H1 (cell line): ENCODE measurements at regions not wholly inside any gene's neighbourhood (a gene's known extent, or its start where the extent isn't known, plus 50 kb on each side); places are given as distances from the start of the nearest gene placed in this dataset.

ENCODE experiments used
- CTCF ChIA-PET: fragments of 300-600 bp; sonication (Branson Sonifier 250); formaldehyde crosslinking; loops from one replicate; lab custom pipeline; 2021; ENCODE audit not compliant: partially characterized antibody; lab: Charles Lee
- POLR2A ChIA-PET: fragments of 300-600 bp; sonication (Branson Sonifier 250); formaldehyde crosslinking; loops from one replicate; lab custom pipeline; 2021; ENCODE audit warnings: inconsistent platforms; ENCODE audit not compliant: partially characterized antibody; lab: Charles Lee
- DNase-seq, 2 experiments: peaks; one replicate each; pipeline versions ENCODE4 v3.0.0 to v3.0.0-alpha.2; 2010 to 2022; ENCODE audit warnings: low spot score in 2 of 2, low read depth in 1 of 2, mixed read lengths in 1 of 2
- FAIRE-seq: peaks from 2 replicates; lab custom pipeline; 2011; peaks lifted over from hg19 to GRCh38; lab: Jason Lieb, UNC
- H2AFZ ChIP-seq: 2 replicates; pipeline ENCODE4 v1.8.1; 2012; ENCODE audit warnings: low read length, inconsistent platforms
- H2AK5ac ChIP-seq: 2 replicates; pipeline ENCODE4 v1.6.1; 2013; ENCODE audit warnings: low read depth, low read length
- H2BK120ac ChIP-seq: replicated peaks from 2 replicates; pipeline ENCODE3; 2013; ENCODE audit warnings: low read depth, low read length, inconsistent platforms
- H2BK12ac ChIP-seq: 2 replicates; pipeline ENCODE4 v1.6.1; 2013; ENCODE audit warnings: low read depth, low read length
- H2BK15ac ChIP-seq: 2 replicates; pipeline ENCODE4 v1.6.1; 2013; ENCODE audit warnings: low read length
- H2BK20ac ChIP-seq: 2 replicates; pipeline ENCODE4 v1.6.1; 2013; ENCODE audit warnings: low read length
- H2BK5ac ChIP-seq: 2 replicates; pipeline ENCODE4 v1.6.1; 2013; ENCODE audit warnings: low read depth, low read length
- H3K14ac ChIP-seq: 2 replicates; pipeline ENCODE4 v1.6.1; 2013; ENCODE audit warnings: inconsistent platforms; ENCODE audit not compliant: insufficient read length
- H3K18ac ChIP-seq: 2 replicates; pipeline ENCODE4 v1.6.1; 2013; ENCODE audit warnings: low read length; ENCODE audit errors: extremely low read depth
- H3K23ac ChIP-seq: 2 replicates; pipeline ENCODE4 v1.6.1; 2013; ENCODE audit warnings: inconsistent platforms; ENCODE audit not compliant: insufficient read length
- H3K23me2 ChIP-seq: 2 replicates; pipeline ENCODE4 v1.6.1; 2013; ENCODE audit warnings: low read depth, low read length
- H3K27ac ChIP-seq: 2 replicates; pipeline ENCODE4 v1.6.1; 2011; ENCODE audit warnings: low read depth, low read length, inconsistent platforms
- H3K27me3 ChIP-seq, 4 experiments: replicated peaks in 1 of 4; 1 replicate in 1 of 4; 2 replicates in 3 of 4; pipeline versions ENCODE4 v1.6.1 to v1.8.1; 2011 to 2013; ENCODE audit warnings: low read length in 3 of 4, mild to moderate bottlenecking in 3 of 4, inconsistent platforms in 2 of 4, mixed read lengths in 2 of 4, moderate library complexity in 1 of 4; ENCODE audit not compliant: control insufficient read depth in 3 of 4, insufficient read depth in 3 of 4; ENCODE audit errors: extremely low read depth in 1 of 4
- H3K36me3 ChIP-seq, 4 experiments: 2 replicates each; pipeline versions ENCODE4 v1.6.1 to v1.8.1; 2011 to 2013; ENCODE audit warnings: mild to moderate bottlenecking in 4 of 4, low read length in 3 of 4, moderate library complexity in 2 of 4, control low read depth in 1 of 4, inconsistent platforms in 1 of 4; ENCODE audit not compliant: insufficient read depth in 4 of 4, control insufficient read depth in 2 of 4
- H3K4ac ChIP-seq: replicated peaks from 2 replicates; pipeline ENCODE3; 2013; ENCODE audit warnings: low read length, low read depth, mixed read lengths, inconsistent platforms; ENCODE audit not compliant: insufficient read length
- H3K4me1 ChIP-seq, 4 experiments: replicated peaks in 1 of 4; 1 replicate in 1 of 4; 2 replicates in 3 of 4; pipeline versions ENCODE4 v1.6.1 to v1.8.1; 2011 to 2013; ENCODE audit warnings: low read length in 3 of 4, inconsistent platforms in 2 of 4, mixed read lengths in 1 of 4; ENCODE audit not compliant: insufficient read depth in 4 of 4, control insufficient read depth in 3 of 4
- H3K4me2 ChIP-seq, 2 experiments: 2 replicates each; pipeline versions ENCODE4 v1.6.1 to v1.8.1; 2011 to 2013; ENCODE audit warnings: low read depth in 2 of 2, low read length in 2 of 2, control low read depth in 1 of 2, inconsistent platforms in 1 of 2, mild to moderate bottlenecking in 1 of 2; ENCODE audit not compliant: insufficient read depth in 1 of 2
- H3K4me3 ChIP-seq, 4 experiments: fragments of 200-600, 300-600 bp in 1 of 4; sonication (generic), shearing (Covaris generic), sonication (Bioruptor Twin) in 1 of 4; 2 replicates each; pipeline versions ENCODE4 v1.5.1 to v1.8.1; 2011 to 2016; ENCODE audit warnings: low read length in 4 of 4, low read depth in 3 of 4, control low read depth in 2 of 4, inconsistent platforms in 2 of 4, mild to moderate bottlenecking in 2 of 4, mixed read lengths in 1 of 4, moderate library complexity in 1 of 4; ENCODE audit not compliant: insufficient read depth in 2 of 4; ENCODE audit errors: extremely low read depth in 1 of 4
- H3K56ac ChIP-seq: replicated peaks from 2 replicates; pipeline ENCODE3; 2013; ENCODE audit warnings: low read depth, mild to moderate bottlenecking, mixed read lengths, low read length, inconsistent platforms; ENCODE audit not compliant: insufficient read length
- H3K79me1 ChIP-seq: 2 replicates; pipeline ENCODE4 v1.6.1; 2013; ENCODE audit warnings: low read depth, low read length, control low read depth
- H3K79me2 ChIP-seq, 2 experiments: 2 replicates each; pipeline versions ENCODE4 v1.6.1 to v1.8.1; 2012 to 2013; ENCODE audit warnings: low read length in 2 of 2, mild to moderate bottlenecking in 2 of 2, inconsistent platforms in 1 of 2; ENCODE audit not compliant: insufficient read depth in 2 of 2, control insufficient read depth in 1 of 2
- H3K9ac ChIP-seq, 4 experiments: replicated peaks in 1 of 4; 1 replicate in 1 of 4; 2 replicates in 3 of 4; pipeline versions ENCODE4 v1.6.1 to v1.8.1; 2011 to 2013; ENCODE audit warnings: low read depth in 3 of 4, low read length in 3 of 4, control low read depth in 2 of 4, mild to moderate bottlenecking in 2 of 4, moderate library complexity in 2 of 4, inconsistent platforms in 1 of 4; ENCODE audit errors: extremely low read depth in 1 of 4
- H3K9me3 ChIP-seq, 2 experiments: 2 replicates each; pipeline versions ENCODE4 v1.6.1 to v1.8.1; 2012 to 2013; ENCODE audit warnings: mild to moderate bottlenecking in 2 of 2, moderate library complexity in 2 of 2, control low read depth in 1 of 2, inconsistent platforms in 1 of 2, low read depth in 1 of 2, low read length in 1 of 2, mixed read lengths in 1 of 2; ENCODE audit not compliant: insufficient read depth in 2 of 2
- H4K20me1 ChIP-seq, 2 experiments: replicated peaks in 1 of 2; 2 replicates each; pipeline versions ENCODE3 to v1.8.1; 2011 to 2013; ENCODE audit warnings: inconsistent platforms in 2 of 2, low read length in 2 of 2, mild to moderate bottlenecking in 1 of 2; ENCODE audit not compliant: insufficient read depth in 2 of 2, control insufficient read depth in 1 of 2
- H4K5ac ChIP-seq: 2 replicates; pipeline ENCODE4 v1.6.1; 2013; ENCODE audit warnings: low read length, low read depth, mixed read lengths, inconsistent platforms; ENCODE audit not compliant: insufficient read length
- H4K8ac ChIP-seq: 2 replicates; pipeline ENCODE4 v1.8.0; 2013; ENCODE audit warnings: mild to moderate bottlenecking, moderate library complexity, low read length, inconsistent platforms; ENCODE audit not compliant: insufficient read depth; ENCODE audit errors: extremely low read depth
- H4K91ac ChIP-seq: replicated peaks from 2 replicates; pipeline ENCODE3; 2013; ENCODE audit warnings: low read length, mixed read lengths, inconsistent platforms; ENCODE audit not compliant: insufficient read length
- CBX5 ChIP-seq: fragments of 300-800, 300-1000 bp; sonication (generic); IDR thresholded peaks from 2 replicates; pipeline ENCODE4 v1.7.1; 2016; ENCODE audit warnings: antibody characterized with exemption, low read length, low read depth
- EGR1 ChIP-seq: IDR thresholded peaks from 2 replicates; pipeline ENCODE4 v1.6.1; 2011; ENCODE audit warnings: low read depth, low read length, borderline replicate concordance
- EP300 ChIP-seq, 2 experiments: IDR thresholded peaks; 1 replicate in 1 of 2; 2 replicates in 1 of 2; pipeline ENCODE4 v1.6.1; 2011 to 2012; ENCODE audit warnings: low read depth in 2 of 2, low read length in 2 of 2, mild to moderate bottlenecking in 2 of 2, borderline replicate concordance in 1 of 2, inconsistent platforms in 1 of 2, moderate library complexity in 1 of 2
- NANOG ChIP-seq: IDR thresholded peaks from 2 replicates; pipeline ENCODE4 v1.6.1; 2011; ENCODE audit warnings: low read length, low read depth, mild to moderate bottlenecking, inconsistent platforms; ENCODE audit not compliant: insufficient read depth, poor library complexity, severe bottlenecking
- RBBP5 ChIP-seq: IDR thresholded peaks from 2 replicates; pipeline ENCODE4 v1.7.1; 2012; ENCODE audit warnings: low read depth, mild to moderate bottlenecking, inconsistent platforms, low read length, moderate library complexity, borderline replicate concordance
- RFX5 ChIP-seq: IDR thresholded peaks from 2 replicates; pipeline ENCODE4 v1.6.1; 2011; ENCODE audit warnings: low read depth, low read length, improper control_type of control experiment, borderline replicate concordance
- SIX5 ChIP-seq: IDR thresholded peaks from 2 replicates; pipeline ENCODE4 v1.6.1; 2011; ENCODE audit warnings: mild to moderate bottlenecking, low read depth, low read length
- SP4 ChIP-seq: IDR thresholded peaks from 2 replicates; pipeline ENCODE4 v1.6.1; 2012; ENCODE audit warnings: low read length, inconsistent platforms
- SUZ12 ChIP-seq: fragments of 200-600 bp; sonication (generic); IDR thresholded peaks from 2 replicates; pipeline ENCODE4 v1.6.1; 2012; ENCODE audit warnings: mild to moderate bottlenecking, inconsistent platforms, low read length, moderate library complexity, mixed read lengths
- TBP ChIP-seq: IDR thresholded peaks from 2 replicates; pipeline ENCODE4 v1.6.1; 2011; ENCODE audit warnings: low read depth, low read length, improper control_type of control experiment
- TCF12 ChIP-seq: IDR thresholded peaks from 2 replicates; pipeline ENCODE4 v1.6.1; 2011; ENCODE audit warnings: low read depth, mild to moderate bottlenecking, low read length
- WGBS, 2 experiments: shearing (Covaris generic) in 1 of 2; methylation state at CpG; one replicate each; pipeline versions ENCODE4 v1.1.6 to v1.1.7; 2013 to 2015; ENCODE audit warnings: low lambda C conversion rate in 2 of 2, mixed read lengths in 2 of 2, inconsistent platforms in 1 of 2, low coverage in 1 of 2, missing lambda C conversion rate in 1 of 2; ENCODE audit not compliant: insufficient replicate concordance in 2 of 2, insufficient coverage in 1 of 2, insufficient read length in 1 of 2; ENCODE audit errors: extremely low coverage in 1 of 2, missing lambda C conversion rate in 1 of 2; 5-methylcytosine and 5-hydroxymethylcytosine counted together
- TF ChIP-seq, protein P1 (sequence below): IDR thresholded peaks from 2 replicates; pipeline ENCODE4 v1.6.1; 2011; ENCODE audit warnings: low read depth, mild to moderate bottlenecking, low read length; ENCODE audit not compliant: insufficient read depth
- TF ChIP-seq, protein P2 (sequence below): IDR thresholded peaks from 2 replicates; pipeline ENCODE4 v1.6.1; 2012; ENCODE audit warnings: inconsistent platforms
- TF ChIP-seq, protein P3 (sequence below): IDR thresholded peaks from 2 replicates; pipeline ENCODE4 v1.6.1; 2012; ENCODE audit warnings: inconsistent platforms

DNA sequence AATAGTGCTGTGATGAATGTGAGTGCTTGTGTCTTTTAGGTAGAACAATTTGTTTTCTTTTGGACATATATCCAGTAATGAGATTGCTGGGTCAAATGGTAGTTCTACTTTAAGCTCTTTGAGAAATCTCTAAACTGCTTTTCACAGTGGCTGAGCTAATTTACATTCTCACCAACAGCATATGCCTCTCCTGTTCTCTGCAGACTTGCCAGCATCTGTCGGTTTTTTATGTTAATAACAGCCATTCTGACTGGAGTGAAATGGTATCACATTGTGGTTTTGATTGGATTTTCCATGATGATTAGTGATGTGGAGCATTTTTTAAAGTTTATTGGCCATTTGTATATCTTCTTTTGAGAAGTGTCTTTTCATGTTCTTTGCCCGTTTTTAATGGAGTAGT is 647.3 kb upstream of the ADAMTS5 start:
- Histone ChIP-seq H3K4me1 (no peaks in the 10 kb centered on the region), H3K27me3 (no peaks in the 10 kb centered on the region), H3K9me3 (no peaks in the 10 kb centered on the region), H3K14ac (no peak overlapping the region), H2BK120ac (no peak overlapping the region), H3K18ac (no peak overlapping the region), H3K9ac (no peak overlapping the region), H2BK5ac (no peak overlapping the region), H3K4me3 (no peak overlapping the region), H2BK12ac (no peak overlapping the region), H3K79me2 (no peaks in the 10 kb centered on the region), H3K56ac (no peak overlapping the region), H4K91ac (no peak overlapping the region), H2BK20ac (no peak overlapping the region), H3K4me2 (no peak overlapping the region), H3K4ac (no peak overlapping the region), H4K20me1 (no peaks in the 10 kb centered on the region), H2AK5ac (no peak overlapping the region), H3K36me3 (no peaks in the 10 kb centered on the region), H3K23me2 (no peaks in the 10 kb centered on the region), H3K27ac (no peak overlapping the region), H4K8ac (no peak overlapping the region), H3K23ac (no peak overlapping the region), H2AFZ (no peak overlapping the region), H2BK15ac (no peak overlapping the region), H3K79me1 (no peaks in the 10 kb centered on the region), H4K5ac (no peak overlapping the region)
- ChIA-PET CTCF (interaction anchor here (0.6 kb wide), 1 partner anchor 427 kb away, joined by 3 read pairs; no protein-coding TSS in a partner anchor), POLR2A (no interaction called here)
- 80% methylated on average over 2 of the region's 2 CpGs; no CpG with 5 or more reads in 1 of the 2 experiments for WGBS, 2 experiments
- DNase-seq (no peak), FAIRE-seq (no peak)
- TF ChIP-seq RBBP5 (no peak), EP300 (IDR thresholded peaks at IDR 0.05; ENCODE audit: borderline replicate concordance in 1 of 2, low read depth in 2 of 2, low read length in 2 of 2) (no peak), TCF12 (no peak), CBX5 (no peak), EGR1 (no peak), NANOG (no peak), RFX5 (no peak), SIX5 (no peak), SUZ12 (no peak), SP4 (no peak), TBP (no peak)
- TF ChIP-seq, protein P1, sequence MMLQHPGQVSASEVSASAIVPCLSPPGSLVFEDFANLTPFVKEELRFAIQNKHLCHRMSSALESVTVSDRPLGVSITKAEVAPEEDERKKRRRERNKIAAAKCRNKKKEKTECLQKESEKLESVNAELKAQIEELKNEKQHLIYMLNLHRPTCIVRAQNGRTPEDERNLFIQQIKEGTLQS: no peak
- TF ChIP-seq, protein P2, sequence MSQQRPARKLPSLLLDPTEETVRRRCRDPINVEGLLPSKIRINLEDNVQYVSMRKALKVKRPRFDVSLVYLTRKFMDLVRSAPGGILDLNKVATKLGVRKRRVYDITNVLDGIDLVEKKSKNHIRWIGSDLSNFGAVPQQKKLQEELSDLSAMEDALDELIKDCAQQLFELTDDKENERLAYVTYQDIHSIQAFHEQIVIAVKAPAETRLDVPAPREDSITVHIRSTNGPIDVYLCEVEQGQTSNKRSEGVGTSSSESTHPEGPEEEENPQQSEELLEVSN: no peak
- TF ChIP-seq, protein P3, sequence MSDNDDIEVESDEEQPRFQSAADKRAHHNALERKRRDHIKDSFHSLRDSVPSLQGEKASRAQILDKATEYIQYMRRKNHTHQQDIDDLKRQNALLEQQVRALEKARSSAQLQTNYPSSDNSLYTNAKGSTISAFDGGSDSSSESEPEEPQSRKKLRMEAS: no peak
